ENCODE measurements at regions not wholly inside any gene's neighbourhood (a gene's known extent, or its start where the extent isn't known, plus 50 kb on each side); places are given as distances from the start of the nearest gene placed in this dataset.

DNA sequence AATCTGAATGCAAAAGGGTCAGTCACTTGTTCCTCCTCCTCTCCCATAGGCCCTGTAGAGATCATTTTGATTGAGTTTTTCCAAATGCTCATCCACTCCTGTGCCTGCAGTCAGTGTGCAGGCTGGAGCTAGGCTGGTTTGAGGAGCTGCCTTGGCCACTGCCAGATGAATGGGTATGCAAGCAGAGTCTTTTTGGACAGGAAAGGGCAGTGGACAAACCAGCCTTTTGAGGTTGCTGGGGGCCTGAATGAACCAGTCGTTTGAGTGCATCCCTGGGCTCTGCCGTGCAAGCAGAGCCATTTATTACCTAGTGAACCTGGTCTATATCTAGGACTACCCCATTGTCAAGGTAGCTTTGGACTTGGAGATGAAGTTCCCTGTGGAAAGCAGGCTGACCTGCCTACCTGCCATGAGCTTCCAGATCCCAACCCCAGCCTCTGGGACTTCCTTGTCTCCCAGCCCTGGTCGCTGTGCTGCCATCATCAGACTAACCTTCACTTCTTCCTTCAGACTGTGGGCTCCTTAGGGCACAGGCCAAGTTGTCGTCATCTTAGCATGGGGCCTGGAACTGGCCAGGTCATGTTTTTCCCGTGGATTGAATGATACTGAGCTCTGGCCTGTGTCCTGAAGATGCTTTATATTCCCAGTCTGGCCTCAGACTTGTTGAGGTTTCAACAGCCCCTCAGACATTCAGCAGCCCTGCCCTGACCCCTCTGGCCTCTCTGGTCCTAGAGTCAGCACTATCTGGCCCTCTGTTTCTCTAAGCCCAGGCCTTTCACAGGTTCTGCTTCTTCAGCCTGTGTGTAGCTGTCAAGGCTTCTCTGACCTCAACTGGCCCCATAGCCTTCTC lies 55.5 kb upstream of the PRR23C start:
- TF ChIP-seq, protein P1, sequence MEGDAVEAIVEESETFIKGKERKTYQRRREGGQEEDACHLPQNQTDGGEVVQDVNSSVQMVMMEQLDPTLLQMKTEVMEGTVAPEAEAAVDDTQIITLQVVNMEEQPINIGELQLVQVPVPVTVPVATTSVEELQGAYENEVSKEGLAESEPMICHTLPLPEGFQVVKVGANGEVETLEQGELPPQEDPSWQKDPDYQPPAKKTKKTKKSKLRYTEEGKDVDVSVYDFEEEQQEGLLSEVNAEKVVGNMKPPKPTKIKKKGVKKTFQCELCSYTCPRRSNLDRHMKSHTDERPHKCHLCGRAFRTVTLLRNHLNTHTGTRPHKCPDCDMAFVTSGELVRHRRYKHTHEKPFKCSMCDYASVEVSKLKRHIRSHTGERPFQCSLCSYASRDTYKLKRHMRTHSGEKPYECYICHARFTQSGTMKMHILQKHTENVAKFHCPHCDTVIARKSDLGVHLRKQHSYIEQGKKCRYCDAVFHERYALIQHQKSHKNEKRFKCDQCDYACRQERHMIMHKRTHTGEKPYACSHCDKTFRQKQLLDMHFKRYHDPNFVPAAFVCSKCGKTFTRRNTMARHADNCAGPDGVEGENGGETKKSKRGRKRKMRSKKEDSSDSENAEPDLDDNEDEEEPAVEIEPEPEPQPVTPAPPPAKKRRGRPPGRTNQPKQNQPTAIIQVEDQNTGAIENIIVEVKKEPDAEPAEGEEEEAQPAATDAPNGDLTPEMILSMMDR (conservative IDR thresholded peaks at IDR 0.05; ENCODE audit: low read depth, low read length), result no peak
- TF ChIP-seq EZH2phosphoT487 (IDR thresholded peaks at IDR 0.05; ENCODE audit: borderline replicate concordance, low read length), result no peak
- no peak for TF ChIP-seq EZH2 (IDR thresholded peaks at IDR 0.05; ENCODE audit: low read length, unreplicated experiment)
